DMS53 treated with DMSO at 0.1 percent for 48 hours (cell line): ENCODE measurements at regions not wholly inside any gene's neighbourhood (a gene's known extent, or its start where the extent isn't known, plus 50 kb on each side); places are given as distances from the start of the nearest gene placed in this dataset.
"Not testable (repeated sequence)": the region's sequence is repeated elsewhere in the genome, so short reads cannot be mapped to it uniquely, and the experiment has no call there.

ENCODE experiments used
- DNase-seq: peaks from one replicate; lab custom pipeline; 2025; ENCODE audit not compliant: unreplicated experiment; lab: John Stamatoyannopoulos, UW

DNA sequence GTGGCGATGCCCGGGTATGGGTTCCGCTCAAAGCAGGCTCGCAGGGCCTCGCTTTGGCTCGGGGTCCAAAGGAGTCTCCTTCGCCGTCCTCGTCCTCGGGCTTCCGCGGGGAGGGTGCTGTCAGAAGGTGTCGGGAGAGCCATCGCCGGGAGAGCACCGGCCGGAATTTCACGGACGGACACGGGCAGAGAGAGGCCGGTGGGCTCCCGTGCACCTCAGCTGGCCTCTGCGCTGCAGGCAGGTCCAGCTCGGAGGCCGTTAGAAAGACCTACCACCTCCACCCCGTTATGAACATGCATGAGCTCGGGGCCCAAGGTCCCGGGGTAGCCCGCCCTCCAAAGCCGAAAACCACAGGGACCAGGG lies 1846.0 kb upstream of the DEFB115 start:
- not testable (repeated sequence) for DNase-seq

DNA sequence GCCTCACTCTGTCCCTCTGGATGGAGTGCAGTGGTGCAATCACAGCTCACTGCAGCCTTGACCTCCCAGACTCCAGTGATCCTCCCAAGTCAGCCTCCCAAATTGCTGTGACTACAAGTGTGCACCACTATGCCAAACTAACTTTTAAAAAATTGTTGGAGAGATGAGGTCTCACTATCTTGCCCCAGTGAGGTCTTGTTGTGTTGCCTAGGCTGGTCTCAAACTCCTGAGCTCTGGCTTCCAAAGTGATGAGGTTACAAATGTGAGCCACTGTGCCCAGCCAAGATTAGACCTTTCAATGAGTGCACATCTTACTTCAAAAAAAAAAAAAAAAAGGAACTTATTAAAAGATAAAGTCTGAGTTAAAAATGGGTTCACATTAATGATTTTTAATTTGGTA lies 1838.1 kb upstream of the DEFB115 start:
- no peak for DNase-seq

DNA sequence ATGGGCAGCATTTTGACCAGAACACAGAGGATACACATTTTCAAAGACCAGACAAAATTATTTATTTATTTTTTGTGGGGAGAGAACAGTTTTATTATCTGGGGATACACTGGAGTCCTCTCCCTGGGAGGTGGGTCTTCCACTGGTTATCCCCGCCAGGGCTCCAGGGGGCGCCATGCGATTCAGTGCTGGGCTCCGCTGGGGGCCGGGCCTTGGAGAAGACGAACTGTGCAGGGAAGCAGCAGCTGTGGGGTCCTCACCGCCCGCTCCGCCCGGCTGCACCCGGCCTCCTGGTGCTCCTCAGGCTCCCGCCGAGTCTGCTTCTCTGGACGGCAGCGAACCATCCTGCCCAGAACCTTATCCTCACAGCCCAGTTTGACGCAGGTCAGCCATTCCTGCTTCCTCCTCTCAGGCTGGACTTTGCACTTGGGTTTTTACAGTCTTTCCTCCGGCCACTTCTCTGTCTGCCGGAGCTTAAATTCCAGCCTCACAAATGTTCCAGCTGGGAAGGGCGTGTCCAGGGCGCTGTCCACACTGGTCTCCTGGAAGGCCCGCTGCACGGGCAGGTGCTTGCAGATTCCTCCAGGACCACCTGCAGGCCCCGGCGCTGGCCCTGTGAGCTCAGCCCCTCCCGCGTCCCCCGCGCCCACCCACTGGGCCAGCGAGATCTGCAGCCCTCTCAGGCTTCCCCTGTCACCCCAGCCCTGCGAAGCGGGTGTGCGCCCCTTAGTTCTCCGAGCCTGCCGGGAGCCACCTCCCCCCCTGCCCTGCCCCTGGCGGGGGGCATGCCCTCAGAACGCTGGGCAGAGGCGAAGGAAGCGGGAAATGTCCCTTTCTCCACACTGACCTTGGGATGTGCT lies 1830.0 kb upstream of the DEFB115 start:
- DNase-seq, result no peak

DNA sequence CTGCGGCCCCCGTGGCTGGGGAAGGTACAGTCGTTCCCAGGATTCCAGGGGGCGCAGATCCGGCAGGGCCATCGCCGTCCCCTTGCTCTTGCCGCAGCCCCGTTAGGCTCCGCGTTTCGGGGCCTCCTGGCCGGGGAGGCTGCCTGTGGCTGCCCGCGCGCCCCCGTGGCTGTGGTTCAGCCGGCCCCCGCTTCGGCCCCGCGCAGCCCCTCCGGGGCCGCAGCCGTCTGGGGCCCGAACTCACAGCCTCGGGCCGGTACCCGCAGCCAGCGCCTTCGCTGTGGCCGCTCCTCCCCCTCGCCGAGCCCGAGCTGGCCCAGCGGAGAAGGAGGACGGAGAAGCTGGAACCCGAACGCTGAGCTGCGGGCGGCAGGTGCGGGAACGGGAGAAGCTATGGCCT lies 1826.9 kb upstream of the DEFB115 start:
- no peak for DNase-seq

DNA sequence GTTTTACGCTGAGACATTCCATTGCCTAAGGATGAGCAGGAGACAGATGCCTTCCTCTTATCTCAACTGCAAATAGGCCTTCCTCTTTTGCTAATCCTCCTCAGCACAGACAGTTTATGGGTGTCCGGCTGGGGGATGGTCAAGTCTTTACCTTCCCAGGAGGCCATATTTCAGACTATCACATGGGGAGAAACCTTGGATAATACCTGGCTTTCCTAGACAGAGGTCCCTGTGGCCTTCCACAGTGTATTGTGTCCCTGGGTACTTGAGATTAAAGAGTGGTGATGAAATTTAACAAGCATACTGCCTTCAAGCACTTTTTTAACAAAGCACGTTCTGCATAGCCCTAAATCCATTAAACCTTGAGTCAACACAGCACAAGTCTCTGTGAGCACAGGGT lies 1816.7 kb upstream of the DEFB115 start:
- not testable (repeated sequence) for DNase-seq

DNA sequence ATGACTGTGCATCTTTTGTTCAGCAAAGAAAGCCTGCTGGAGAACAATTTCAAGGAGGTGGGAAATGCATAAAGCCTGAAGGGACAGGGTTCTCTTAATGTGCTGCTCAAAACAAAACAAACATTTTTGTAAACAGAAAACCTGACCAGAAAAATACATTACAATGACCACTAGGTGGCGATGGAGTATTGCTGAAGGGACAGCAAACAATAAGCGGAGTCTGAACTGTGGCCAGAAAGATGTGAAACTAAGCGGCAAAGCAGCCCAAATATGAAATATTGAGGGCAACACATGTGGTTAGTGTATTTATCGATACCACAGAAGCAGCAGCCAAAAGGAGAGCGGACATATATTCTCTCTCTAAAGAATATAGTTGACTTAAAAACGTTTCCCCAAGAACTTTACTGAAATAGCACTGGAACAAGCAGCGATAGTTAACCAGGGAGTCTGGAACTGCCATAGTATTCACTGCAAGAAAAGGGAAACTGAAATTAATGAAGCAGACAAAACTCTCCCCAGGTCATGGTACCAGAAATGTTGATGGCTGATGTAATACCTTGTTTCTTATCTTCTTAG lies 1814.2 kb upstream of the DEFB115 start:
- DNase-seq, result not testable (repeated sequence)

DNA sequence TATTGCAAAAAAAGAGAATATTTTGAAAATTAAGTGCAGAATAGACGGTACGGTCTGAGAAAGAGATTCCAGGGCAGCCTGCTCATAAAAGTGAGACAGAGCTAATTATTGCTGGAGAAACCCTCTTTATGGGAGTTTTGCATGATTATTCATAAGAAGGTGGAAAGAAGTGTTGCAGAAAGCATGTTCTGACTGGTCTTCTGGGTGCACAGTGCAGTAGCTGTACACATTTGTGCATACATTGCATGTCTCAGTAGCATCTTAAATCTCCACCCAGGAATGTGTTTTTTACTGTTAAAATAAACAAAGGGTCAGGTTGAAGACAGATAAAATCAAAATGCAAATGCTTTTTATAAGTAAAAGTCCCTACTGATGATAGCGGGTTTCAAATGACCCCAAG lies 1813.6 kb upstream of the DEFB115 start:
- DNase-seq, result no peak

DNA sequence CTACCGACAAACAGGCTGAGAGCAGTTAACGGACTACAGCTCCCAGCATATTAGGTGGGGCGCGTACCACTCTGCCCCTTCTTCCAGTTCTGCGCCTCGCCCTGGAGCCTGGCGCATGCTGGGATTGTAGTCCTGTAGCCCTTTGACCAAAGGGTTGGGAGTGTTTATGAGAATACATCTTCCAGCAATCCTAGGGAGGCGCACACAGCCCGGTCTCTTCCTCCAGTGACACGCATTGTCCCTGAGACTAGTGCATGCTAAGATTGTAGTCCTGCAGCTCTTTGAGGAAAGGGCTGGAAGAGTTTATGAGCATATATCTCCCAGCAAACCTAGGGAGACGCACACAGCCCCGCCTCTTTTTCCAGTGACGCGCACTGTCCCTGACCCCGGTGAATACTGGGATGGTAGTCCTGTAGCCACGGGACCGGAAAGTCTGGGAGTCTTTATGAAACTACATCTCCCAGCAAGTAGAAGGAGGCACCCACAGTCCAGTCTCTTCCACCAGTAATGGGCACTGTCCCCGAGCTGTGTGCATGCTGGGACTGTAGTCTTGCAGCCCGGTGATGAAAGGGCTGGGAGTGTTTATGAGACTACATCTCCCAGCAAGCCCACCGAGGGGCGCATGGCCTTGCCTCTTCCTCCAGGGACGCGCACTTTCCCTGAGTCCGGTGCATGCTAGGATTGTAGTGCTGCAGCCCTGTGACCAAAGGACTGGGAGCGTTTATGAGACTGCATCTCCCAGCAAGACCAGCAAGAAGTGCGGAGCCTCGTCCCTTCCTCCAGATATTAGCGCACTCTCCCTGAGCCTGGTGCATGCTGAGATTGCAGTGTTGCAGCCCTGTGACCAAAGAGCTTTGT lies 1812.2 kb upstream of the DEFB115 start:
- DNase-seq, result peak; percentile 15

DNA sequence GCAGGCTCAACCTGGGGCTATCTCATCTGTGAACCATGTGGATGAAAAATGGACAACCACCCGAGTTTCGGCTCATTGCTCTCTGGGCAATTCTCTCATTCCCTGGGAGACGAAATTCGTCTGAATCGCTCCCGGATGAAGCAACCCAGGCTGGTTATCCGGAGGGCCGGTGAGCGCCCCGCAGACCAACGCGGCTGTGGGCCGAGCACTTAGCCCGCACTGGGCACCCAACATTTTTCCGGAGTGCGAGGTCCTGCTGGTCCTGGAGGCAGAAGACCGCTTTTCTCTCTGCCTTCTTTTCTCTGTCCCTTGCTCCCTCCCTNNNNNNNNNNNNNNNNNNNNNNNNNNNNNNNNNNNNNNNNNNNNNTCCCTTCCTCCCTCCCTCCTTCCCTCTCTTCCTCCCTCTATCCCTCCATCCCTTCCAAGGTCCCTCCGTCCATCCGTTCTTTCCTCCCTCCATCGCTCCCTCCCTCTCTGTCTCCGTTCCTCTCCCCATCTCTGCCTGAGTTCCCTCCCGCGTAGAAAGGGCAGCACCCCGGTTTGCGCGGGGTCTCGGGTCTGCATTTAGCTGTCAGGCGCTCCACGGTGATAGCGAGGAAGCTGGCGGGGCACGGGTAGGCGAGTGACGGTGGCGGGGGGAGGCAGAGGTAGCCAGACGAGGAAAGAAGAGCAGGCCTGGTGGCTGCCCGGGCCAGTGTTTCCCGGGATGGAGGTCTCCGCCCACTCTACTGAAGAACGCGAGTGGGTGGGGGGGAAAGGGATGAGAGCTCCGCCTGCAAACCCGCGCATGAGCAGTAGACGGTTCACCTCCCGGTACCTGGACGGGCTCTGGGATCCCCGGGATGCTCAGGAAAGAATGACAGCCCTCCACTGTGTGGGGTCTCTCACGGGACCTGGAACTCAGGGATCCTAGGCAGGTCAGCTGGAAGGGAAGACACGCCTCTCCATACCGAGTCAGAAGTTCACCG lies 1809.7 kb upstream of the DEFB115 start:
- not testable (repeated sequence) for DNase-seq

DNA sequence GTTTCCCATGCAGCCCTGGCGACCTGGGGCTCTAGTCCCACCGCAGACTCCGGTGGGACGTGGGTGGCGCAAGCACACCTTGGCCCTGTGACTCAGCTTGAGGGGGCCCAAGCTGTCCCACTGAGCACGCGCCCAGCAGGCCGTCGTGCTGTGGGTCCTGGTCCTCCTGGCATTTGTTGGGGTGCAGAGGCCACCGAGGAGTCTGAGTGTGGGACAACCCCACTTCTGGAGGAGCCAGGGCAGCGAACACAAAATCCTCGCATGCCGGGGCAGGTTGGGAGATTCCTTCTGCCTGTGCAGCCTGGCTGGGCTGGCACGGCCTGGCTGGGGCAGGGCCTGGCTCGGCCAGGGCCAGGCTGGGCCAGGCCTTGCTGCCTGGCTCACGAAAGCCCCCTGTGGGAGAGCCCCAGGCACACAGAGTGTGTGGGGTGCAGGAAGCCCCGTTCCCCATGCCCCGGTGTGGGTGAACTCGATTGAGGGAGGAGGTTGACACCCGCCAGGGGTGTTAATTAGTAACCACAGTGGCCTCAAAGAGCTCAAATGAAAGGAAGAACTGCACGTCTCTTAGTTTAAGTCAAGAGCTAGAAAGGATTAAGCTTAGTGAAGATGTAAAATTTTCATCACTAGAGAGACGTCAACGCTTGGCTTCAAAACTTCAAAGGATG lies 1808.5 kb upstream of the DEFB115 start:
- no peak for DNase-seq

DNA sequence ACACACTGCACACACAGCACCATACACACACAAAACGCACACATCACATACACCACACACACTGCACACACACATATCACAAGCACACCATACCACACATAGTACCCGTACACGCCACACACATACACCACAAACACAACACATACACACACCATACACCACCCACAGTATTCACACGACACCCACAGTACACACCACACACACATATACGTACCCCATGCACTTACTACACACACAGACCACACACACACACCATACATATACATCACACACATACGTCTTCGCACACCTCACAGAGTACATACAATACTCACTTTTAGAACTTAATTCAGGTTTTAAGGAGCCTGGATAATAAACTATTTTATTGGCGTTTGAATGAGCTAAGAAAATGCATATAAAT lies 1805.3 kb upstream of the DEFB115 start:
- DNase-seq, result no peak

DNA sequence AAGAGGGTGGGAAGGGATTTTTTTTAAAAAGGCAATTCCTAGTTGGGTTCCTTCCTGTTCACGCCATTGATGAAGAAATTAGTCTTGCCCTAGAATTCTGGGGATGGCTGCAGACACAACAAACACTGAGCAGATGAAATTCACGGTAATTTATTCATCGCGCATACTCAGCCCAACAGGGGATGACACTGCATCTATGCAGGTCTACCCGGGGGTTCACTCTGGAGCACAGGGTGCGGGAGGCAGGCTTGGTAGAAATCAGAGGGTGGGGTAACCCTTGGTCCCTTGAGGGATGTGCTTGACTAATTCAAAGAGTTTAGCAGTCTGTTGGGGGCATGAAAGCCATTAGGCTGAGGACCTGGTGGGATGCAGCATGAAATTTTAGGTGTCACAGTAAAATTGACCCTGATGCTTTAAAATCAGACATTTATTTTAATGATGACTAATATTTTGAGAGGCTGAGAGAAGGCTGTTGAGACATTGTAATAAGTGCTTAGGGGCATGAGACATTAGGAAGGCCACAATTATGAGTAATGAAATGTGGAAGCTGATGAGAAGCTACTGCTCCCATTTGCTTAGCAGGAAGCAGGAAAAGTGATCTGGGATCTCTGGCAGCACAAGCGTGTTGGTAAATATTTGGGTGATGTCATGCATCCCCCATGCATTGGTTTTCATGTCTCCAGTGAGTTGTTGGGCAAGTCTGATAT lies 1800.3 kb upstream of the DEFB115 start:
- not testable (repeated sequence) for DNase-seq

DNA sequence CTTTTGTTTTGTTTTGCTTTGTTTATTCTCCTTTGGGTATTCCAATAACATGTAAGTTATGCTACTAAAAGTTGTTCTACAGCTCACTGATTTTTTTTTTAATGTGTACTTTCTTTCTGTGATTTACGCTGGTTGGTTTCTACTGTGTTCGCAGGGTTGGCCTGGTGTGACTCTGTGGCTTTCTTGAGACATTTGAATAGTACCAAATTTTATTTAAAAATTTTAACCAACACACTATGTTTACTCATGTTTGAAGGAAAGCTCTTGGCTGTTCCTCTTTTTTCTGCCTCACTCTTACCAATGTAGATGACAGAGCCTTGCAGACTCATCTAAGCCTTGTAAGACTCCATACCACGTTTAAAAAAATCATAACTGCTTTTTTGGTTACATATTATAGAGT lies 1784.9 kb upstream of the DEFB115 start:
- no peak for DNase-seq

DNA sequence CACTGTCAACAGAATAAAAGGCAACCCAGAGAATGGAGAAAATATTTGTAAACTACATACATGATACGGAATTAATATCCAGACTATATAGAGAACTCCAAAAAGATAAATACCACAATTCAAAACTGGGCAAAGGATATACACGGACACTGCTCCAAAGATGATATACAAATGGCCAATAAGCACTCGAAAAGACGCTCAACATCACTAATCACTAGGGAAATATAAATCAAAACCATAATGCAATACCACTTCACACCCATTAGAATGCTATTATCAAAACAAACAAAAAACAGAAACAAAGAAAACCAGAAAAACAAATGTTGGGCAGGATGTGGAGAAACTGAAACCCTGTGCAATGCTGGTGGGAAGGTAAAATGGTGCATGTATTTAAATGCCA lies 1764.6 kb upstream of the DEFB115 start:
- DNase-seq, result not testable (repeated sequence)

DNA sequence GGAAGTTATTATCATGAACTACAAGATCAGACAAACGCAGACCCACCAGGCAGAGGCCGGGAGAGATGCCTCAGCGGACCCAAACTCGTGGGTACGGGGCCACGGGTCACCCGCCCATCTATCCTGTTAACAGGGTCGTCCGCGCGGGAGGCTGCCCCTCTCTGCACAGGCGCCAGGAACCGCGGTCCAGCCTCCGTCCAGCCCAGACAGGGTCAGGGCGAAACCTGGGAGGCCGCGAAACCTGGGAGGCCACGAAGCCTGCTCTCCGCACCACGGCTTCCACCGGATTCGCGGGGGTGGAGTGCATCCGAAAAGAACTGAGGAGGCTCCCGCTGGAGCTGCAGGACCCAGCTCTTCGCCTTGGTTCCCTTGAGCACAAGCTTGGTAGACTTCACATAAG lies 1760.7 kb upstream of the DEFB115 start:
- not testable (repeated sequence) for DNase-seq

DNA sequence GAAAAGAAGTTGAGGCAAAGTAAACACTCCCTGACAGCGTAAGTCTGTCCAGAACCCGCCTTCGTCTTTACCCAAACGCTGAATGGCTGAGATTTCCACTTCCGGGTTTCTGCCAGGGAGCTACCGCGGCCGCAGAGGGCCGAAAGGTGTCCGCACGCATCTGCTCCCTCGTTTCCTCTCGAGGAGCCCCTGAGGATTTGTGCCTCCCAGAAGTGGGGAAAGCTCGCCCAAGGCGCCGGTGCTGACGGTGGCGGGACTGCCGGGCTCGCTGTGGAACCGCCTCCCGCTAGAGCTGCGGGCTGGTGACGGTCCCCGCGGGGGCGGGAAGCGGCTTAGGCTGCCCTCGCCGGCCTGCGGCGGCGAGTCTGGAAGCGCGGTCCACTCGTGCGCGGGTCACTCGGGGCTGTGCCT lies 1760.2 kb upstream of the DEFB115 start:
- DNase-seq, result peak; percentile 63

DNA sequence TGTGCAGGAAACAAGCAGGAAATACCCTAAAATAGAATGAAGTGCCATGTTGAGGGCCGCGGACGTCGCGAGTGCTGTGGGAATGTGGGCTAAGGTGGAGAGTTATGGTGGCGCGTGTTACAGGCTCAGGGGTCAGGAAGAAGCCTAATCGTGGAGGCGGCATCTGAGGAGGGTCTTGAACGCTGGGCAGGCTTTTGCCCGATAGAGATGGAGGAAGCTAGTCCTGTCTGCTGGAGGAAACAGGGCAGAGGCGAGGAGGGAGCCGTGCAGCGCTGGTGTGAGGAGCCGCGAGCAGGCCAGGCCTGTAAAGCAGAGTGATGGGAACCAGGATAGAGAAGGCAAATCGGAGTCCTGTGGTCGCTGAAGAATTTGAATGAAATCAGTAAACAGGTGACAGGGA lies 1759.8 kb upstream of the DEFB115 start:
- DNase-seq, result not testable (repeated sequence)

DNA sequence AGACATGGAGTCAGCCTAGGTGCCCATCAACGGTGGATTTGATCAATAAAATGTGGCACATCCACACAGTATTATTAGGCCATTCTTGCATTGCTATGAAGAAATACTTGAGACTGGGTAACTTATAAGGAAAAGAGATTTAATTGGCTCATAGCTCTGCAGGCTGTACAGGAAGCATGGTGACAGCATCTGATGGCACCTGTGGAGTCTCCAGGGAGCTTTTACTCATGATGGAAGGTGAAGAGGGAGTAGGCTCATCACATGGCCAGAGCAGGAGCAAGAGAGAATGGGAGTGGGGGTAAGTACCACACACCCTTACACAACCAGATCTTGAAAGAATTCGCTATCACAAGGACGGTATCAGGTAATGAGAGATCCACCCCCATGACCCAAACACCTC lies 1756.7 kb upstream of the DEFB115 start:
- DNase-seq, result not testable (repeated sequence)

DNA sequence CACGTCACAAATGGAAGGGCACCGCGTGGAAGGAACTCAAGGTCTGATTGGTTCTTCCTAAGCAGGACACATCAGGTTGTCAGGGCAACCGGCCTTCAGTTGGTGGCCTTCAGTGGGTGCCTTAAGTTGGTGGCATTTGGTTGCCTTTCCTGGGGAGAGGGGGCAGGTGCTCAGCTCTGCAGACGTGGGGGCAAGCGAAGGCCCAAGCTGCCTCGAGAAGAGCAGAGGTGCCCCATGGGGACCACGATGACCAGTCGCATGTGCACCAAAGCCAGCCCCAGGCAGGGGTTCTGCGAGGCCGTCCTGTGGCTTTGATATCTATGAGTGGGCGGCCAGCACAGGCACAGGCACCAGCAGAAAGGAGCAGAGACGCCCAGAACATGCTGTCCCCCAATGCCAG lies 1742.8 kb upstream of the DEFB115 start:
- not testable (repeated sequence) for DNase-seq
